ENCODE measurements at regions not wholly inside any gene's neighbourhood (a gene's known extent, or its start where the extent isn't known, plus 50 kb on each side); places are given as distances from the start of the nearest gene placed in this dataset.

DNA sequence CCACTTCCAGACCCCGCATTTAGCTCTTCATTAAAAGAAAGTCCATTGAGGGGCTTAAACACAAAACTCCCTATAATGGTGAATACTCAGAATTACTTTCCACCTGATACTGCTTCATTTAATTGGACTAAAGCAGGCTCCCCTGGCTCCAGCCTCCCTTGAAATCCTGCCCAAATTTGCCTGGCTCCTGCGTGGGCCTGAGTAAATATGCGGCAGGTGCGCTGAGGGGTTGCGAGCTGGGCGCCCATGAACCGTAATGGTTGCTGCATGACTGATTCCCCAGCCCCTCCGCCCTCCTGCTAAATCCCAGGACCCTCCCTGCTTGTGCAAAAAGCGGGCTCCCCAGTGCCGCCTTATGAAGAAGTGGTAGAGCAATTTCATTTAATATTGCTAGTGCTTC is 639.7 kb downstream of the BNC2 start:
- BruUV-seq (replicated peaks) = no TSS peak
- intact Hi-C loops (cut with micrococcal nuclease; ENCODE audit: unreplicated experiment) (no loop called here), in situ Hi-C loops (cut with HindIII; ENCODE audit: low pct_unique_long_range_greater_than_20kb, low sequenced_read_pairs) (no loop called here)
- POLR2A ChIA-PET = no interaction called here
- Histone ChIP-seq H3K4me3 (ENCODE audit: low read depth in 2 of 2, low read length in 2 of 2) (no peak overlapping the region), H3K4me1 (ENCODE audit: control insufficient read depth, insufficient read depth, low read length) (no peaks in the 10 kb centered on the region), H3K27ac (ENCODE audit: low read length) (no peak overlapping the region), H3K9me3 (ENCODE audit: control insufficient read depth, insufficient read depth, low read depth, low read length) (no peaks in the 10 kb centered on the region), H3K27me3 (ENCODE audit: control insufficient read depth, insufficient read depth, low read length) (no peaks in the 10 kb centered on the region), H3K36me3 (ENCODE audit: control insufficient read depth, insufficient read depth, low read length) (no peaks in the 10 kb centered on the region)
- no peak for ATAC-seq
- TF ChIP-seq, protein P1, sequence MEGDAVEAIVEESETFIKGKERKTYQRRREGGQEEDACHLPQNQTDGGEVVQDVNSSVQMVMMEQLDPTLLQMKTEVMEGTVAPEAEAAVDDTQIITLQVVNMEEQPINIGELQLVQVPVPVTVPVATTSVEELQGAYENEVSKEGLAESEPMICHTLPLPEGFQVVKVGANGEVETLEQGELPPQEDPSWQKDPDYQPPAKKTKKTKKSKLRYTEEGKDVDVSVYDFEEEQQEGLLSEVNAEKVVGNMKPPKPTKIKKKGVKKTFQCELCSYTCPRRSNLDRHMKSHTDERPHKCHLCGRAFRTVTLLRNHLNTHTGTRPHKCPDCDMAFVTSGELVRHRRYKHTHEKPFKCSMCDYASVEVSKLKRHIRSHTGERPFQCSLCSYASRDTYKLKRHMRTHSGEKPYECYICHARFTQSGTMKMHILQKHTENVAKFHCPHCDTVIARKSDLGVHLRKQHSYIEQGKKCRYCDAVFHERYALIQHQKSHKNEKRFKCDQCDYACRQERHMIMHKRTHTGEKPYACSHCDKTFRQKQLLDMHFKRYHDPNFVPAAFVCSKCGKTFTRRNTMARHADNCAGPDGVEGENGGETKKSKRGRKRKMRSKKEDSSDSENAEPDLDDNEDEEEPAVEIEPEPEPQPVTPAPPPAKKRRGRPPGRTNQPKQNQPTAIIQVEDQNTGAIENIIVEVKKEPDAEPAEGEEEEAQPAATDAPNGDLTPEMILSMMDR (IDR thresholded peaks at IDR 0.05) = no peak
- TF ChIP-seq, protein P2, sequence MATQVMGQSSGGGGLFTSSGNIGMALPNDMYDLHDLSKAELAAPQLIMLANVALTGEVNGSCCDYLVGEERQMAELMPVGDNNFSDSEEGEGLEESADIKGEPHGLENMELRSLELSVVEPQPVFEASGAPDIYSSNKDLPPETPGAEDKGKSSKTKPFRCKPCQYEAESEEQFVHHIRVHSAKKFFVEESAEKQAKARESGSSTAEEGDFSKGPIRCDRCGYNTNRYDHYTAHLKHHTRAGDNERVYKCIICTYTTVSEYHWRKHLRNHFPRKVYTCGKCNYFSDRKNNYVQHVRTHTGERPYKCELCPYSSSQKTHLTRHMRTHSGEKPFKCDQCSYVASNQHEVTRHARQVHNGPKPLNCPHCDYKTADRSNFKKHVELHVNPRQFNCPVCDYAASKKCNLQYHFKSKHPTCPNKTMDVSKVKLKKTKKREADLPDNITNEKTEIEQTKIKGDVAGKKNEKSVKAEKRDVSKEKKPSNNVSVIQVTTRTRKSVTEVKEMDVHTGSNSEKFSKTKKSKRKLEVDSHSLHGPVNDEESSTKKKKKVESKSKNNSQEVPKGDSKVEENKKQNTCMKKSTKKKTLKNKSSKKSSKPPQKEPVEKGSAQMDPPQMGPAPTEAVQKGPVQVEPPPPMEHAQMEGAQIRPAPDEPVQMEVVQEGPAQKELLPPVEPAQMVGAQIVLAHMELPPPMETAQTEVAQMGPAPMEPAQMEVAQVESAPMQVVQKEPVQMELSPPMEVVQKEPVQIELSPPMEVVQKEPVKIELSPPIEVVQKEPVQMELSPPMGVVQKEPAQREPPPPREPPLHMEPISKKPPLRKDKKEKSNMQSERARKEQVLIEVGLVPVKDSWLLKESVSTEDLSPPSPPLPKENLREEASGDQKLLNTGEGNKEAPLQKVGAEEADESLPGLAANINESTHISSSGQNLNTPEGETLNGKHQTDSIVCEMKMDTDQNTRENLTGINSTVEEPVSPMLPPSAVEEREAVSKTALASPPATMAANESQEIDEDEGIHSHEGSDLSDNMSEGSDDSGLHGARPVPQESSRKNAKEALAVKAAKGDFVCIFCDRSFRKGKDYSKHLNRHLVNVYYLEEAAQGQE (IDR thresholded peaks at IDR 0.05; ENCODE audit: insufficient read depth in 1 of 2, low read depth in 2 of 2, low read length in 1 of 2) = no peak
- TF ChIP-seq POLR2AphosphoS5 (IDR thresholded peaks at IDR 0.05; ENCODE audit: low read depth, low read length) = no peak
- TF ChIP-seq SIN3A (IDR thresholded peaks at IDR 0.05; ENCODE audit: borderline replicate concordance, insufficient read depth, low read depth, low read length) = no peak
- no peak for TF ChIP-seq TCF7L2 (IDR thresholded peaks at IDR 0.05; ENCODE audit: low read depth, low read length)
- CTCF ChIA-PET = no interaction called here
- DNase-seq (ENCODE audit: low read depth, low spot score) = no peak

DNA sequence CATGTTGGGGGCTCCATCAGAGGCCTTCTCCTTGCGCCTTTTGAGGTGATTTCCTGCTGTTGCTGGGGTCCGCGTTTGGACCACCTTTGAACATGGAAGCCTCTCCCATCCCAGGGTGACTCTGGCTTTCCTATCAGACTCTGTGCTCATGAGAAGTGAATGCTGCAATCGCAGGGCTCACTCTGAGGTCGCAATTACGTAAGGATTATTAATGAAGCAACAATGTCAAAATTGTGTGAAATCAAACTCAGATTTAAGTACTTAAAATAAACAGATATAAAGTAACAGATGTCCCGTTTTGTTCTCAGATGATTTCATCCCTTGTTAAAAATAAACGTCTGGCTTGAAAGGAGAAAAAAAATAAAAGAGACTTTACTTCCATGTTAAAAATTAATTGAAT is 634.2 kb downstream of the BNC2 start:
- TF ChIP-seq SIN3A (IDR thresholded peaks at IDR 0.05; ENCODE audit: borderline replicate concordance, insufficient read depth, low read depth, low read length) = no peak
- TF ChIP-seq, protein P2 (IDR thresholded peaks at IDR 0.05; ENCODE audit: insufficient read depth in 1 of 2, low read depth in 2 of 2, low read length in 1 of 2) = no peak
- ChIA-PET POLR2A (no interaction called here), CTCF (no interaction called here)
- in situ Hi-C loops (cut with HindIII; ENCODE audit: low pct_unique_long_range_greater_than_20kb, low sequenced_read_pairs) (no loop called here), intact Hi-C loops (cut with micrococcal nuclease; ENCODE audit: unreplicated experiment) (no loop called here)
- Histone ChIP-seq H3K27me3 (ENCODE audit: control insufficient read depth, insufficient read depth, low read length) (no peaks in the 10 kb centered on the region), H3K36me3 (ENCODE audit: control insufficient read depth, insufficient read depth, low read length) (no peaks in the 10 kb centered on the region), H3K4me3 (ENCODE audit: low read depth in 2 of 2, low read length in 2 of 2) (no peak overlapping the region), H3K9me3 (ENCODE audit: control insufficient read depth, insufficient read depth, low read depth, low read length) (no peaks in the 10 kb centered on the region), H3K27ac (ENCODE audit: low read length) (no peak overlapping the region), H3K4me1 (ENCODE audit: control insufficient read depth, insufficient read depth, low read length) (no peaks in the 10 kb centered on the region)
- DNase-seq (ENCODE audit: low read depth, low spot score) (no peak), ATAC-seq (no peak)
- BruUV-seq (replicated peaks) = no TSS peak
